Activated CD8-positive, alpha-beta T cell treated with anti-CD3 and anti-CD28 coated beads, Interleukin-2, amount 10 ng/mL, durations not matched to agents 7 days and 5 days (primary cell): ENCODE measurements at regions not wholly inside any gene's neighbourhood (a gene's known extent, or its start where the extent isn't known, plus 50 kb on each side); places are given as distances from the start of the nearest gene placed in this dataset.

Source experiments
- ATAC-seq: fragments of 150-1000 bp; cut with Tn5 transposase; one replicate; pipeline ENCODE4 v1.10.0; 2021; ENCODE audit warnings: moderate library complexity
- CTCF ChIA-PET: fragments of 350-600 bp; sonication (Branson Sonifier 250); formaldehyde crosslinking; loops from one replicate; lab custom pipeline; 2021; ENCODE audit warnings: antibody characterized with exemption; lab: Charles Lee
- POLR2A ChIA-PET: fragments of 350-600 bp; sonication (Branson Sonifier 250); formaldehyde crosslinking; loops from one replicate; lab custom pipeline; 2021; ENCODE audit warnings: antibody characterized with exemption; lab: Charles Lee
- DNase-seq: peaks from one replicate; pipeline ENCODE4 v3.0.0-alpha.2; 2020
- H3K27ac Mint-ChIP-seq: one replicate; pipeline ENCODE4 v1.8.0; 2021; ENCODE audit warnings: mild to moderate bottlenecking, mixed read lengths
- H3K27me3 Mint-ChIP-seq: one replicate; pipeline ENCODE4 v1.8.0; 2021; ENCODE audit warnings: low read depth, mixed read lengths
- H3K36me3 Mint-ChIP-seq: one replicate; pipeline ENCODE4 v1.8.0; 2021; ENCODE audit warnings: low read depth, mixed read lengths
- H3K4me1 Mint-ChIP-seq: one replicate; pipeline ENCODE4 v1.8.0; 2021; ENCODE audit warnings: low read depth, mixed read lengths
- H3K4me3 Mint-ChIP-seq: one replicate; pipeline ENCODE4 v1.8.0; 2021; ENCODE audit warnings: mild to moderate bottlenecking, mixed read lengths
- H3K9me3 Mint-ChIP-seq: one replicate; pipeline ENCODE4 v1.8.0; 2022; ENCODE audit warnings: mixed read lengths; ENCODE audit not compliant: insufficient read depth

DNA sequence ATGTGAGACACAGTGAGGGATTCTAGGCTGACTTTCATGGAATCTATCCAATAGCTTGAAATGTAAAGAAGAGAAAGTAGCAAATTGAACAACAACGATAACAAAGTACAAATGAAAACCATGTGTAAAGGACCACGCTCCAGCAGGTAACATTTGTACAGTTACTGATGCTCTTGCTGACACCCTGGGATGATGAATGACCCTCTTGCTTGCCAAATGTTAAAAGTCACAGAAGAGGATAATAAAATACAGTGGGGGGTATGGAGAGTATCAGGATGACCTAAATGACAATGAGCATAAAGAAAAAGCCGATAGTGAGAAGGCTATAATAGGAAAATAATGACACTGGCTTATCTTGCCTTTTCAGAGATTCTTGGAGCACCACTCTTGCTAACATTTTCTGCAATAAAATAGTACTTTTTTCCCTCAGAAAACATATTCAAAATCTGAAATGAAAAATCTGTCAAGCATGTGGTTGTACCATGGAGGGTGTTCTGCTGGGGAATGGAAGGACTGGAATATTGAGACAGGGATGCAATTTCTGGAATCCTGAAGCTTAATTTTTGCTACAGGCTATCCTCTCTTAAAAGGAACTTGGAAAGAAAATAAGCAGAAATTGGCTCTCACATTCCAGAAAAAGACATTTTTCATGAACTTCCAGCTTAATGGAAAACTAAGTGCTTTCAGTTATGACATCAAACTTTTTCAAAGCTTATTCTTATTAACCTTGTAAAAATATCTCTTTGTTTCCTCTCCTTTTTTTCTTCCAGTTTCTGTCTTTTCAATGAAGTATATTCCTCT is 303.2 kb upstream of the GHITM start:
- no peak overlapping the region for H3K27ac Mint-ChIP-seq
- H3K4me3 Mint-ChIP-seq = no peak overlapping the region
- POLR2A ChIA-PET = no interaction called here
- H3K9me3 Mint-ChIP-seq = no peaks in the 10 kb centered on the region
- no peaks in the 10 kb centered on the region for H3K4me1 Mint-ChIP-seq
- no peaks in the 10 kb centered on the region for H3K36me3 Mint-ChIP-seq
- no peak for ATAC-seq
- no peak for DNase-seq
- no peaks in the 10 kb centered on the region for H3K27me3 Mint-ChIP-seq
- CTCF ChIA-PET = interaction anchor here (0.7 kb wide), 1 partner anchor 35 kb away, joined by 4 read pairs; no protein-coding TSS in a partner anchor

DNA sequence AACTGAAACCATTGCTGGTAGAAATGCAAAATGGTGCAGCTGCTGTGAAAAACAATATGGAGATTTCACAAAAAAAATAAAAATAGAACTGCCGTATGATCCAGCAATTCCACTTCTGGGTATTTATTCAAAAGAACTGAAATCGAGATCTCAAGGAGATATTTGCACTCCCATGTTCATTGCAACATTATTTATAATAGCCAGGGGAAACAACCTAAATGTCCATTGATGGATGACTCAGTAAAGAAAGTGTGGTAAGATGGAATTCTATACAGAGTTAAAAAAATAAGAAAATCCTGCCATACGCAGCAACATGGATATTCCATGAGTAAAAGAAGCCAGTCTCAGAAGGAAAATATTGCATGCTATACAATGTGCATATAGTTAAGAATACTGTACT is 290.6 kb upstream of the GHITM start:
- DNase-seq (no peak), ATAC-seq (no peak)
- POLR2A ChIA-PET = no interaction called here
- Mint-ChIP-seq H3K27me3 (no peaks in the 10 kb centered on the region), H3K4me1 (no peaks in the 10 kb centered on the region), H3K27ac (no peak overlapping the region), H3K9me3 (no peaks in the 10 kb centered on the region), H3K36me3 (no peaks in the 10 kb centered on the region), H3K4me3 (no peak overlapping the region)
- CTCF ChIA-PET = no interaction called here

DNA sequence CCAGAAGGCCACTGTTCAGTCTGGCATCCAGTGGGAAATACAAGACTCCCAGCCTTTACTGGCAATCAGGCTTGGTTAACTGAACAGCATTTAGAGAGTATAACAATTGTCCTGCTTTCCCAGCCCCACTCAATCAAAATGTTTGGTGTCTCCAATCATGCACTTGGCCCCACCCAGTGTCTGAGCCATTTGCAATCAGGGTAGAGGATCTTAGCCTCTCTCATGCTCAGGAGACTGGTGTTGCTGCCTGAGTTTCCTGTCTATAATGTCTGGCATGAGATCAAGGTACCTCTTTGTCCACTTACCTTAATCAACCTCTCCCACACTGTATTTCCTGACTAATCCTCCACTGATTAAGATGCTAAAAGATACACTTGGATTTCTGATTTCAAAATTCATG is 290.2 kb upstream of the GHITM start:
- ChIA-PET POLR2A (no interaction called here), CTCF (no interaction called here)
- ATAC-seq = no peak
- Mint-ChIP-seq H3K27ac (no peak overlapping the region), H3K4me3 (no peak overlapping the region), H3K36me3 (no peaks in the 10 kb centered on the region), H3K27me3 (no peaks in the 10 kb centered on the region), H3K4me1 (no peaks in the 10 kb centered on the region), H3K9me3 (no peaks in the 10 kb centered on the region)
- no peak for DNase-seq

DNA sequence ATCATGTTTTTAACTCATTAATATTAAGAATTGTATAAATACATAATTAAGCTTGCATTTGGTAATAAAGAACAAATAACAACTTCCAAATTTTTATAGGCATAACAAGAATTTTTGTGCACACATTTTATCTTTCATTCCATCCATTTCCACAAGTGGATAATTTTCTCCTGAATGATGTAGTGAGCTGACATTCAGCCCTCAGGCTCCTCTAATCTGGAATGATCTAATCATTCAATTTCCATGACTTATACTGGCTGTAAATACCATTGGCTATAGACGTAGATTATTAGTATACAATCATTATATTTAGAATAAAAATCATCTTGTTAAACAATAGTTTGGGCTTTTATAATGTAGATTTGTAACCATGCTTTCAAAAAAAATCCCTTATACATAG is 287.2 kb upstream of the GHITM start:
- no peak overlapping the region for H3K27ac Mint-ChIP-seq
- DNase-seq (no peak), ATAC-seq (no peak)
- H3K4me3 Mint-ChIP-seq = no peak overlapping the region
- H3K27me3 Mint-ChIP-seq = no peaks in the 10 kb centered on the region
- ChIA-PET CTCF (no interaction called here), POLR2A (no interaction called here)
- no peaks in the 10 kb centered on the region for H3K36me3 Mint-ChIP-seq
- H3K9me3 Mint-ChIP-seq = no peaks in the 10 kb centered on the region
- H3K4me1 Mint-ChIP-seq = no peaks in the 10 kb centered on the region

DNA sequence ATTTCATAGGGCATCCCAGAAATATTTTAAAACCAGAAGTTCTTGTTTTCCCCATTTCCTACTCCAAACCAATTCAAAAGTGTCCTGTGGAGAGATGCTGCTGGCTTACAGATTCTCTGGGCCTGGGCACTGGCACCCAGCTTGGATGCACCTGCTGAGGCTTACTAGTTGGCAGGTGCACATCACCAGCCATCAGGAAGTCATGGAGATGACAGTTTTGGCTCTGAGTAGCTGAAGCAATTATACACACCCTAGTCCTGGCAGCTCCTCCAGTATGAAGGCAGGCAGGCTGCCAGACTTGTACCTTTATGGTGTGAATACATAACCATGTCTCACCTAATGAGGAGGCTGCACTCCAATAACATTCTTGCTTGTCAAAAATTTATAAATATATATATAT is 276.6 kb upstream of the GHITM start:
- DNase-seq (no peak), ATAC-seq (no peak)
- Mint-ChIP-seq H3K27me3 (no peaks in the 10 kb centered on the region), H3K36me3 (no peaks in the 10 kb centered on the region), H3K4me3 (no peak overlapping the region), H3K9me3 (no peaks in the 10 kb centered on the region), H3K27ac (no peak overlapping the region), H3K4me1 (no peaks in the 10 kb centered on the region)
- ChIA-PET POLR2A (no interaction called here), CTCF (interaction anchor here (1.9 kb wide), 1 partner anchor 9 kb away, joined by 4 read pairs; no protein-coding TSS in a partner anchor)

DNA sequence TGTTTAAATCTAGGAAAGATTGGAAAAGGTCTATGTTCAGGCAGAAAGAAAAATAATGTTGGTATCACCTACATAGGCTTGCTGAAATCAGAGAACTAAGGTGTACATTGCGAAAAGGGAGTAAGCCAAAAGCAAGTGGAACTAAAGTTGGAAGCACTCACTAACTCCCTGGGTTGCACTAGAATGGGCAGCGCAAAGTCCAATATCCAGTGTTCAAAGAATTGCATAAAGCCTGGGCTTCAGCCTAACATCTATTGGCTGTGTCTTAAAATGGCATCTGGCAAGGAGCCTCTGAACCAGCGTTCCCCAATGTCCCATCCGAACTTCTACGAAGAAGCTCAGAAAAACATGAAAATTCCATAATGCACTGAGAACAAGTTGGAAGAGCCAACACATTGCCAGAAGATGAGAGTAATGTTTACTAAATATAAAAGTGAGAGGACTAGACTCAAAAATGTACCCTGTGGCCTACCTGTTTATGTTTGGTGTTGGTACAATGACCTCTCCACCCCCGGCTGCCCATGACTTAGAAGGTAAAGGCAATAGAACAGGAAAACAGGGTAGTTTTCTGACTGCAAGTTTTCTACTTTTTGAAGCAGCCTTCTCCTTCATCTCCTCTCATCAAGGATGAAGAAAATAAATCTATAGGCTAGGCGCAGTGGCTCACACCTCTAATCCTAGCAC is 275.9 kb upstream of the GHITM start:
- Mint-ChIP-seq H3K4me1 (no peaks in the 10 kb centered on the region), H3K27me3 (no peaks in the 10 kb centered on the region), H3K9me3 (no peaks in the 10 kb centered on the region), H3K4me3 (no peak overlapping the region), H3K27ac (no peak overlapping the region), H3K36me3 (no peaks in the 10 kb centered on the region)
- CTCF ChIA-PET = interaction anchor here (0.9 to 1.9 kb wide), 2 partner anchors 8 to 9 kb away, joined by 4 read pairs; no protein-coding TSS in a partner anchor
- POLR2A ChIA-PET = no interaction called here
- DNase-seq = no peak
- ATAC-seq = no peak

DNA sequence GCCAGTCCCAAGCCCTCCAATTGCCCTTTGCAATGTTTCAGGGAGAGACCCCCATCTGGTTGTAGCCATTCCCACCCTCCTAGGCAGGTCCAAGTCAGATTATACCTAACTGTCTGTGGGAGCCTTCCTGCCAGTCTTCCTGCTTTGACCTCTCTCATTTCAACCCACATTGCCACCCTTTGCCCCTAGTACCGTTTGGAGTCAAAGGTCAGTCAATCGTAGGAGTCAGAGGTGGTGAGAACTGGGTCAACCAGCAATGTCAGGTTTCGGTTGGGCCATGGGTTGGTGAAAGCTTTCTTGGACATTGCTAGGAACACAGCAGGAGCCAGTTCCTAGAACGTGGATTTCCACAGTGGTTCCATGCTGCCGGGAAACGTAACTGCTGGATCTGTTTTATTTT is 269.4 kb upstream of the GHITM start:
- Mint-ChIP-seq H3K9me3 (no peaks in the 10 kb centered on the region), H3K27ac (no peak overlapping the region), H3K27me3 (no peaks in the 10 kb centered on the region), H3K4me1 (no peaks in the 10 kb centered on the region), H3K4me3 (no peak overlapping the region), H3K36me3 (no peaks in the 10 kb centered on the region)
- ChIA-PET CTCF (interaction anchor here (2.7 kb wide), 1 partner anchor 13 kb away, joined by 20 read pairs; no protein-coding TSS in a partner anchor), POLR2A (no interaction called here)
- ATAC-seq (no peak), DNase-seq (no peak)

DNA sequence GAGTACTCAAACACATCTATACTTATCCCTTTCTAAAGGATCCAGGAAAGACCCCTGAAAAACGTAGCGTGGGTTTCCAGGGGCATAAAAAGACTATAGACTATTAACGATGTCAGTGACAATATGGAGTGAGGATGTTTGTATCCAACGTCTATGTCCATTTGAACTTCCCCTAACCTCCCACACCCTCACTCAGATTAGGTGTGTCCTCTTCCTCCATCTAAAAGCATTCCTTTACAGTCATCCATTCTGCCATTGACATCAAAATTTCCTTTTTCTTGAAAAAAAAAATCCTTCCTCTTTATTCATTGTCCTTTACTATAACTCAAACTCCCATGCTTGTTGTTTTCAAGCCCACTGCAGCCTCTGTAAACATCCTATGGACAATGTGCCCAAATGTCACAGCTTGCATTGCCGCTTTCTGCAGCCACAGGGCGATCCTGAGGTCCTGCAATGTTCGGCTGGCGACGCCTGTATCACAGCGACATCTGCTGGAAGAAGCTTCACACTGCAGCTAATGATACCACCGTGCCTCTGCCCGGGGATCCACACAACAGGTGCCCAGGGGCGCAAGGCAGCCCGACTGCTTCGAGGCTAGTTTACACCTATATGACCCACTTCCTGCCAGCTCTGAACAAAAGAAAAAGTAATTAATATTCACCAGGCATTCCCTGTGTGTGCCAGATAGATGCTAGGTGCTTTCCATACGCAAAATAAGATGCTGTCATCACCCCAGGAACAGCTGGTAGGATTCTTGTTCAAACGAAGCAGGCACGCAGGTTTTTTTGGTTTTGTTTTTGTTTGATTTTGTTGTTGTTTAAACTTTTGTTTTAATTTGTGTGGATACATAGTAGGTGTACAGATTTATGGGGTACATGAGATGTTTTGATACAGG is 267.9 kb upstream of the GHITM start:
- CTCF ChIA-PET = interaction anchor here (0.7 to 2.7 kb wide), 24 partner anchors 8 to 1979 kb away, joined by 3 to 20 read pairs (median 4); no protein-coding TSS in a partner anchor
- Mint-ChIP-seq H3K36me3 (no peaks in the 10 kb centered on the region), H3K4me3 (no peak overlapping the region), H3K9me3 (no peaks in the 10 kb centered on the region), H3K27me3 (no peaks in the 10 kb centered on the region), H3K27ac (no peak overlapping the region), H3K4me1 (no peaks in the 10 kb centered on the region)
- ATAC-seq (peak; percentile 83), DNase-seq (peak; percentile 68)
- POLR2A ChIA-PET = no interaction called here

DNA sequence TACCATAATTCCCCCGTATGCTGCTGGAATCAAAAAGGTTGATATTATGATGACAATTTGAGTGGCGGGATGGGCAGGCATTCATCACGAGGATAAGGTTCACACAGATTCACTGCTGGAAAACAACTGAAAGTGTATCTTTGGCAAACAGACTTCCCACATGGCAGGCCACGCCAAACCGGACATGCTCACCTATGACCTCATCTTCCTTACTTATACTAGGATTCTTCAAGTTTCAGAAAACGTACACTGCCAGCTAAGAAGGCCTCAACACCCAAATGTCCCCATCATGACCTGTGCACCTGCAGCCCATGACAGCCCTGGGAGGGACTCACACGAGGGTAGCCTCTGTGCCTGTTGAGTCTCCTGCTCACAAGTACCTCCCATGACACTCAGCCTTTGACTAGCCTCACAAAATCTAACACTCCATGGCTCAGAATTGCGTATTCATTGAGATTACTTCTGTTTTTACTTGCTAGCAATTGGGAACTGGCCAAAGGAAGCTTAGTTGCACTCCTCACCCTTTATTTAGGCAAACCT is 259.0 kb upstream of the GHITM start:
- no peaks in the 10 kb centered on the region for H3K36me3 Mint-ChIP-seq
- no peak overlapping the region for H3K27ac Mint-ChIP-seq
- H3K9me3 Mint-ChIP-seq = no peaks in the 10 kb centered on the region
- peaks cover 7% of the 10 kb centered on the region for H3K27me3 Mint-ChIP-seq
- H3K4me3 Mint-ChIP-seq = no peak overlapping the region
- ChIA-PET POLR2A (no interaction called here), CTCF (no interaction called here)
- DNase-seq (no peak), ATAC-seq (no peak)
- H3K4me1 Mint-ChIP-seq = no peaks in the 10 kb centered on the region

DNA sequence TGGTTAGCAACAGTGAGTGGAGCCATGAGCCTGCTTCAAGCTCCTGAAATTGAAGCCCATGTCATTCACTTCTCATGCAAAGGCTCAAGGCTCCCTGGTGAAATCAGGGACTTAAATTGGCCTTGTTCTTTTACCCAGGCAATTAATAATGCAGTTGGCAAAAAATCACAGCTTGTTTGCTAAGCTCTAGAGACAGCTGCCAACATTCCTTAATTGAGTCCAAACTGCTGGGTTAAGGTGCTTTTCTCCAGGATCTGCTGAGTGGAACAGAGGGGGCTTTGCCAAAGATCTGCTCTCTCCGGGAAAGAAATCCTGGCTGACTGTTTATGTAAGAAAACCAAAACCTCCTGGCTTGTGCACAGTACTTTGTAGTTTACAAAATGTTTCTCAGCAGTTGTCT is 257.6 kb upstream of the GHITM start:
- CTCF ChIA-PET = interaction anchor here (4.5 kb wide), 1 partner anchor 11 kb away, joined by 20 read pairs; no protein-coding TSS in a partner anchor
- no peaks in the 10 kb centered on the region for H3K36me3 Mint-ChIP-seq
- POLR2A ChIA-PET = no interaction called here
- DNase-seq (no peak), ATAC-seq (no peak)
- no peaks in the 10 kb centered on the region for H3K9me3 Mint-ChIP-seq
- H3K27ac Mint-ChIP-seq = no peak overlapping the region
- H3K27me3 Mint-ChIP-seq = peaks cover 7% of the 10 kb centered on the region
- H3K4me3 Mint-ChIP-seq = no peak overlapping the region
- no peaks in the 10 kb centered on the region for H3K4me1 Mint-ChIP-seq

DNA sequence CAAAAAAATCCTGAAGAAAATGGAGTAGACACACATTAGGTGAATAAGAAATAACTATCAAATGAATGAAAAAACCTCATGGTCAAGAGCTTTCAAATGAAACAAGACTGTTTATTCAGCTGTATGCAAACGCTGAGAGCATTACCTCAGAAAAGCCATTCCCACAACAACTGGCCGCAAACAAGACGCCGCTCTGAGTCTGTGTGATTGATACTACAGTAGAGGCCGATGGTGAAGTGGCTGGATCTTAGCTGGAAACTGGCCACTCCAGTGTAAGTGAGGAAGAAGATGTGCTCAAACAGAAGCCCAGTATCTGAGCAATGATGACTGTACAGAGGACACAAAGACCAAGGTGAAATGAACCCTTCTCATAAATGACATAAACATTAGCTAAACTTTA is 252.4 kb upstream of the GHITM start:
- Mint-ChIP-seq H3K9me3 (no peaks in the 10 kb centered on the region), H3K4me3 (no peak overlapping the region), H3K27me3 (peaks cover 12% of the 10 kb centered on the region), H3K4me1 (no peaks in the 10 kb centered on the region), H3K27ac (no peak overlapping the region), H3K36me3 (no peaks in the 10 kb centered on the region)
- DNase-seq (no peak), ATAC-seq (no peak)
- CTCF ChIA-PET = interaction anchor here (0.6 to 2.1 kb wide), 2 partner anchors 14 to 16 kb away, joined by 3 to 9 read pairs; no protein-coding TSS in a partner anchor
- POLR2A ChIA-PET = no interaction called here
